HPDE6-E6E7 (cell line): ENCODE measurements at regions not wholly inside any gene's neighbourhood (a gene's known extent, or its start where the extent isn't known, plus 50 kb on each side); places are given as distances from the start of the nearest gene placed in this dataset.

ENCODE experiments used
- DNase-seq: peaks from one replicate; pipeline ENCODE4 v3.0.0; 2011; ENCODE audit warnings: missing footprints; ENCODE audit errors: extremely low spot score

DNA sequence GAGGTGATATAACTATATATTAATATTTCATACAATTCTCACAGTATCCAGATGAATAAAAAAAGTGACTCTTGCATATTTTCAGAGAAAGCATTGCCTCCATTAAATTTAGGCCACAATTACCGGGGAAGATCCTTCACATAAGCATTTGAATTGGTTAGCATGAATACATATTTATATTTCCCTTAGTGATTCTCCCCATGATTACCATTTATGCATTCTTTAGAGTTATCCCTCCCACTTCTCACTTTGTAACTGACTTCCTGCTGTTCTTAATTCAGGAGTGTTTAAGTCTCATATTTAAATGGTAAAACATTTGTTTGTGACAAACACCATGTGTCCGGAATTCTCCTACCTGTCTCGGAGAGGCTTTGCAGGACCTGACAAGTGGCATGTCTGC is 523.4 kb downstream of the CCDC85A start:
- DNase-seq: no peak

GRCh38 chr2:56707650-56708049 is 523.9 kb downstream of the CCDC85A start:
- no peak for DNase-seq

DNA sequence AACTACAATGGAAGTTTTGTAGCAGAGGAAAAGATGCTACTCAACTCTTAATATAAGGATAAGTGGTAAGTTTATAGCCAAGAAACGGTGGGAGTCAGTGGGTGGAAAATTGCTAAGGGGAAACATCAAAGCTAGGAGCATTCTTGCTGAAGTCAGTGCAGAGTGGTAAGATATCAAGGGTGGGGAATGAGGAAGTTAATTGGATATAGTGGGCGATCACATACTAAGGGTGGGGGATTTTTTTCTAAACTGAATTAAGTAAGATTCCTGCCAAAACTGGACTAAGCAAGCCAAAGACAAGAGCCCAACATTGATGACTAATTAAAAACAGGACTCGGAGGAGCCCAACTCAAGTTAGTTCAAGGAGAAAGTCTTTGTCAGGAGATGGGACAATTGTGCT is 525.4 kb downstream of the CCDC85A start:
- DNase-seq: no peak

DNA sequence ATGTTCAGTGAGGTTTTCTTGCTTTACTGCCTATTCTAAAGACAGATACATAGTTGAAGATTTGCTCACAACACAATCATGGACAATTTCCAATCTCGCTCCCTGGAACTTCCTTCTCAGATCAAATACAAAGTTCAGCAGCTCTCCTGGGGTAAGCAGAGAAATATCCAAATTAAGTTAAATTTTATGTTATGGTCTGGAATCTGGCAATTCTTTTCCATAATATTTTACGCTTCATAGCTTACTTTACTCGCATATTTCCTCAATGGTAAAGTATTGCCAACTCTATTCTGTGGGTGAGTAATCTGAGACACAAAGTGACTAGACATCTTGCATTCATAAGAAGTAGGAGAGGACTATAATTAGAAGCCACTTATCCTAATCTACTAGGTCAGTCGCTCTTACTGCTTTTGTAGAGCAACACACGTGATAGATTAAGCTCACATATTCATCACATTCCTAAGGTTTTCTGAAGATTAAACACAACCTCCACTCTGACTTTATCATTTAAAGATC is 529.4 kb downstream of the CCDC85A start:
- no peak for DNase-seq

GRCh38 chr2:56713978-56714377 is 530.2 kb downstream of the CCDC85A start:
- DNase-seq: no peak

DNA sequence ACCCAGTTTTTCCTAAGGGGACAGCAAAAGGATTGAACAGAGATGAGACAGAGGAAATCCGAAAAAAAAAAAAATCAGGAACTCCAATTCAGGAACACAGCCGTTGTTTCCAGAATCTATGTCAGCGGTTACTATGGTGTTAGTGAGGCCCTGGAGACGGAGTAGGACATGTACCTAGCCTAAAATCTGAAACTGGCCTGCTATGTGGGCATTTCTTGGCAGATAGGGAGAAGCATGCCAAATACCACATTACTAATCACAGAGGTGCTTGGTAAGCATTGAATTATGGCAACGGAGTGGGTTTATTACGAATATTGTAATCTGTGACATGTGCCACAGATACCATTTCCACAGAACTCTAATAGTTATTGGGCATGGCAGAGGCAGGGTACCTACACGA is 530.6 kb downstream of the CCDC85A start:
- DNase-seq: no peak

DNA sequence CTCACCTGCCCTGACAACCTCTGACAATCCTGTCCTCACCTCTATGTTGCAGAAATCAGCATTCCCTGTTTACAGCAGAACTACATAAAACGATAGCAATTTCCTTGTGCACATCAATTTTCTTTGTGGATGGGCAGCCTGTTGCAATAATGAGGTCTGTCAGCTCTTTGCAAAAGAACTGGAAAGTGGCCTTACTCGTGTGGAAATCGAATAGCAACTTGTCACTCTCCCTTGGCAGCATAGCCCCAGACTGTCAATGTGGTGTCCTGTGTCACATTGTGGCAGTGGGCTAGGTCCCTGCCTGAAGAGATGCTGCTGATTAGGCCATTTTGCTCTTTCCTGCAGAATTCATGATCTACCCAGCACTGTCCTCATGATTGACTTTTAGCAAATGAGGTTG is 531.9 kb downstream of the CCDC85A start:
- no peak for DNase-seq

DNA sequence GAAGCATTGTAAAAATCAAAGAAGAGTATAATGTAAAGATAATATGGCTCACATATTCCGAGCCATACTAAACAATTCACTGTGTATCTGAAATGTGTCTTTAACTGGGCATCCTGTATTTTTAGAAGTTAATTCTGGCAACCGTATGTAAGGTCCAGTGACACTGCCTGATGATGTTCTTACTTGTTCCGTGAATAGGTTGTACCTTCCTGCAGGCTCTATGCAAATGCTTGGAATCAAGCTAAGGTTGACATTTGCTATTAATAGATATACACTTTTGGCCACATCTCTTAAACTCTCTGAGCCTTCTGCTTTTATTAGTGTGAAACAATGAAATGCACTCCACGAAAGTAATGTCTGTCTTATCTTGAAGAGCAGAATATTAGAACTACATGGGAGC is 534.6 kb downstream of the CCDC85A start:
- DNase-seq: no peak

GRCh38 chr2:56729212-56729611 is 545.4 kb downstream of the CCDC85A start:
- DNase-seq: no peak

GRCh38 chr2:56732946-56733345 is 549.2 kb downstream of the CCDC85A start:
- no peak for DNase-seq

- DNase-seq: no peak
Measured at GRCh38 chr2:56739413-56739812, 555.6 kb downstream of the CCDC85A start.

DNA sequence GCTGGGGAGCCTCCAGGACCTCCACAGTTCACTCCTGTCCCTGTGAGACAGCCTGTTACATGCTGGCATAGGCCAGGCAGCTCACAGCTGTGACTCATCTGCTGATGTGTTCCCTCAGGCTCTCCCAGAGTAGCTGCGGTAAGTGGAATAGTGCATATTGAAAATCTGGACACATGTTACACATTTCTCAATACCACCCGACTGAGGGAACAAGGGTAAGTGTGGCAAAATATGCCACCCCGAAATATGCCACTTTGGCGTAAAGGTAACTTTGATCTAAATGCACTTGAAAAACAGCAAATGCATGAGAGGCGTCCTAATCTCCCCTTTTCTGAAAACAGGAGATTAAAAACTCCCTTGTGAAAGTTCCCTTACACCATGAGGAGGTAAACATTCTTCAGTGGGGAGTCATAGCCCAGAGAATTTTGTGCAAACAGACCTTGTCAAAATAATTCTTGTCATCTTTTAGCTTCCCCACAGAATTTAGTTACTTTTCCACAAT is 557.9 kb downstream of the CCDC85A start:
- peak; percentile 85 for DNase-seq

- DNase-seq: no peak
Measured at GRCh38 chr2:56743807-56744206, 560.0 kb downstream of the CCDC85A start.

DNA sequence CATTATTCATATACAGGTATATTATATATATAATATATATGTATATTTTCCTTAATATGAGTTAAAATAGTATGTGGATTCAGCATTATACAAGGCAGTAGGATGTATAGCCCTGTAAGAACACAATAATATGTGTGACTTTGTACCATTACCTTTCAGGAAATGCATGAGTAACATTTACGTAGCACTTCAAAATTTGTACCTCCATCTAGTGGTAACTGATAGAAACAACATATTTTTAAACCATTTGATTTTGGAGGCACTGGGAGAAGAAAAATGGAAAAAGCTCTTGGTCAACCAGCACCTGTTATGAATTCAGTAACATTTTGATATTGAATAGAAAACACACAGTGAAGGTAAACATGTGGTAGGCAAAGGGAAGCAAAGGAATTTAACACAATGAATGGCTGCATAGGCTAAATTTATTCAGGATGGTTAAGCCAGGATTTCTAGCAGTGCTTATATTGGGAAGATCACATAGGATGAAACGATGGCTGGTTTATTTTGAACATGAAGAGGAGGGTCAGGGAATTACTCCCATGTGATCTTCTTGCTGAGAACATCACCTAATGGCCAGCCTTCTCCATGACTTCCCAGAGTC is 565.5 kb downstream of the CCDC85A start:
- peak; percentile 4 for DNase-seq

DNA sequence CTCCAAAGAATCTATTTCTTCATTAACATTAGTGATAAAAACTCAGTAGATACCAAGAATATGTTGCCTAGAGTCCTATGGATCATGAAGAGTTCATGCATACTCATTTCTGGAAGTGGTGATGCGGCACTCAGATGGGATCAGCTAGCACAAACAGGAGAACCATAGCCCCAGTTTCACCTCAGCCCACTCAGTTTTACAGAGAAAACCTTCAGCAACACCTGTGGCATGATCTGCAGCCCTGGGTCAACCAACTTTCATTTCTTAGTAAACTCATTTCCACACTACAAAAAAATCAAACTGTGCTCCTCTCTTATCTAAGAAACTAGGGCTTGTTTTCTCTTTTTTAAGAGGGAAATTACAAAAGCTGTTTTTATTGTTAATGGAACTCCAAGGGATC is 569.4 kb downstream of the CCDC85A start:
- DNase-seq: no peak

DNA sequence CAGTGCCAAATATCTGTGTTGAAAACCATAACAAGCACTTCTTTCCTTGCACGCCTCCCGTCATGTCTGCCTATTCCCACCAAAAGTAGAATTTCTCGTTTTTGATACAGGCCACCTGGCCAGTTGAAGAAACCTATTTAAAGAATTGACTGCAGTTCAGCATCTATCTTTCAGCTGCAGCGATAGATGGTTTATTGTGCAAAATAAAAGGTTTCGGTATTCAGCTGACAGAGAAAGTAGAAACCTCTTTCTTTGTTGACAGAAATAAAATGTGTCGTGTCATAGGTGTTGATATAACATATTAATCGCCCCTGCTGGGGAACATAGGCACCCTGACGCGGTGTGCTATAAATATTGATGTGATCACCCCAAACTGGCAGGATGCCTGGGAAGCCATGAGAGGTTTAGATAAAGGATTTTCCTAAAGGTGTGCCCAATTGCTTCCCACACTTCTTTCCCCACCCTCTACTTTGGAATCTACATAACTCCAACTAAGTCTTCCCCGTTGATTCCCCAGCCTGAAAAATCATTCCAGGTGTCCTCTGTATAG is 570.4 kb downstream of the CCDC85A start:
- no peak for DNase-seq

DNA sequence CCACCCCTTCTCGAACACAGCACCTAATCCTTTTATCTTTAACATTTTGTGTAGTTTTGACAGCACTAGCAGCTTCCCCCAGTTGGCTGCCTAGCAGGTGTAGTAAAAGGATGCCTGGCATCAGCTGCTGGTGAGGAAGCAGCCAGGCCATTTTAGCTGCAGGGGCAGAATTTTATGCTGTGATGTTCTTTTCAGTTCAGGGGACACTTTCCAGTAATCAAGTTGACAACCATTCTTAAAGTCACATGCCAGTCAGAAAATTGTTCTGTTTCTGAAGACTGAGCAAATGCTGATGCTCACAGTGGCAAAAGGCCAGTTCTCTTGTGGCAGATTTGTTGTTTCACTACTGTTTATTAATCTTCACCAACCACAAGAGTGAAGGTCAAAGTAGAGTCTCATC is 570.8 kb downstream of the CCDC85A start:
- no peak for DNase-seq

DNA sequence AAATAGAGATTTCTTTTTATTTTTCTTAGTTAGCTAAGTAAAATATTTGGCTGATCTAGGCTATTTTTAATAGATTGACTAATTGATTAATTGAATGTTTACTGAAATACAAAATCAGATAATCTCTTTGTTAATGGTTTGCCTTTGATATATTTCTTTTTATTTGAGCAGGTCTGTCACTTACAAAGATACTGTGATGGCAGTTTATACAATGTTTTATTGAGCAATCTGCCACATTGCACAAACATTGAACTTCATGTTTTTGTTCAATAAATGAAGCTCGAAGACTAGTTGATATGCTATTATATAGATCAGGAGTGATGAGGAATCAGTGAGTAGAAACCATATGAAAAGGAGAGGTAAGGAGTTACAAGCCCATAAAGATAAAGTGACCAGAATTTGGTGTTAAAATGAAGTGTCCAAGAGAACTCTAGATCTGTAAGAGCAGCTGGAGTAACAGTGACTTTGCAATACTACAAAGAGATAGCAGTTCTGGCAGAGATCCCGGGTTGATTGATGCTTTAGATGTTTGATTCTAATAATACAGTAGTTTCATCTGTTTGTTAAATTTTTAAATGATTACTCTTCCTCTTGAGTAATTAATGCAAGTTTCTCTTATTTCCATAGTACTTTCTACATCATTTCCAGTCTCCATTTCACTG is 574.2 kb downstream of the CCDC85A start:
- DNase-seq: no peak

GRCh38 chr2:56763683-56764082 is 579.9 kb downstream of the CCDC85A start:
- no peak for DNase-seq

- DNase-seq: no peak
Measured at GRCh38 chr2:56768973-56769372, 585.2 kb downstream of the CCDC85A start.

DNA sequence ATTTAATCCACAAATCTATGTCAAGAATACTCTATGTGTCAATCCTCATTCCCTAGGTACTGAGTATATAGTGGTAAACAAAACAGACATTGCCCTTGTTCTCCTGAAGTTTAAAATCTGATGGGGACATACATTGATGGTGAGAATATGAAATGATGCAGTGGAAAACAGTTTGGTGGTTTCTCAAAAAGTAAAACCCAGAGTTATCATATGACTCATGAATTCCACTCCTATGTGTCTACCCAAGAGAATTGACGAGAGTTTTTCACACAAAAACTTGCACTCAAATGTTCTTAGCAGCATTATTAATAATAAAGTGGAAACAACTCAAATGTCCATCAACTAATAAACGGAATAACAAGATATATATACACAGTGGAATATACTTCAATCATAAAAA is 586.7 kb downstream of the CCDC85A start:
- no peak for DNase-seq

DNA sequence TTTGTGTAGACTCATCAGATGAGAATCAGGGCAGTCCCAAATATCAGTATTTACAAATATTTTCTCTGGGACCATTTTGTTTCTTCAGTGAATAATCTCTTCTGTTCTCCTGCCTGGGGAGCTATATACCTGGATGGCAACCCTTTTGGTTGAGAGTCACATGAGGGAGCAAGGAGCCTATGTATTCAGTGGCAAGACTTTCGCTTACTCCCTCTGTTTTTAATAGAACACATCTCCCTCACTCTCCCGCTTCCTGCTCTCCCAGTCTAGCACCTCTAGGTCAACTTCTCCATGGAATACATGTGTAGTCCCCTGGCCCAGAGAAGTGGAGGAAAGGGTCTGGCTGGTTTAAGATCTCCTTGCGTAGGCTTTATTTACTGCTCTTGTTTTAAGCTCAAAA is 600.3 kb downstream of the CCDC85A start:
- DNase-seq: no peak

DNA sequence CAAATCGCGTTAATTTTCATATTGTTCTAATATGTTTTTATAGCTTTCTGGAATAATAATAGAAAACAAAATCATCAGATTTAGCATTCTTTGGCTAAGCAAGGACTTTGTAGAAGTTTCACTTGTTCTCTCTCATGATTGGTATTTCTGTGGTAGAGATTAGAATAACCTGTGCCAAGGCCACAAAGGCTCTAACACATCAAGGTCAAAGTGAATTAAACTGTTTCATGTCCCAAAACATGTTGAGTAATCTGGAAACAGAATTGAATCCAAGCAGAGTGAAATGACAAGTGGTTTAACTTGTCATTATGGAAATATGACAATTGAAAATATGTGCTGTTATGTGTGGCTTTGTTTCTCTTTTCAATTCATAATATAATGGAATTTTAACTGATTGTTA is 617.4 kb downstream of the CCDC85A start:
- DNase-seq: no peak
